ENCODE measurements at regions not wholly inside any gene's neighbourhood (a gene's known extent, or its start where the extent isn't known, plus 50 kb on each side); places are given as distances from the start of the nearest gene placed in this dataset.

DNA sequence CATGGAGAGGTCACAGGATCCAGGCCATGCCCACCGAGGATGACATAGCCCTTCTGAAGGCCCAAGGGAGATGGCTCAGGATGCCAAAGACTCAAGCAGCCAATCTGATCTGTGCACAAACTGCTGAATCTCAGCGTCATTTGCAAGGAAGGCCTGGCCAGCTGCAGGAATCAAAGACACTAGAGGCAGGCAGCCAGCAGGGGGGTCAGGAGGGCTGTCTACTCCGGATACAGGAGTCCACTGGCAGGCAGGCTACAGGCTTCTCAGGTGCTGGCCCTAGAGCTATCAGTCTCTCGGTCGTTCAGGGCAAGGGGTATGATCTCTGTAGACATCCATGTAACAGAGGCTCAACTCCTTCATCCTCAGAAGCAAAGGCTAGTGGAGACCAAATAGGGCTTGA lies 1735.3 kb downstream of the TP53TG3F start:
- H3K36me3 Mint-ChIP-seq (ENCODE audit: low read depth) = no peaks in the 10 kb centered on the region
- intact Hi-C loops (cut with micrococcal nuclease) = no loop called here
- no peak overlapping the region for H3K4me3 Mint-ChIP-seq
- ATAC-seq (no peak), DNase-seq (no peak)
- H3K4me1 Mint-ChIP-seq (ENCODE audit: low read depth) = no peaks in the 10 kb centered on the region
- peaks cover 6% of the 10 kb centered on the region for H3K9me3 Mint-ChIP-seq
- no peaks in the 10 kb centered on the region for H3K27me3 Mint-ChIP-seq
- ChIA-PET CTCF (no interaction called here), POLR2A (no interaction called here)
- TF ChIP-seq, protein P1, sequence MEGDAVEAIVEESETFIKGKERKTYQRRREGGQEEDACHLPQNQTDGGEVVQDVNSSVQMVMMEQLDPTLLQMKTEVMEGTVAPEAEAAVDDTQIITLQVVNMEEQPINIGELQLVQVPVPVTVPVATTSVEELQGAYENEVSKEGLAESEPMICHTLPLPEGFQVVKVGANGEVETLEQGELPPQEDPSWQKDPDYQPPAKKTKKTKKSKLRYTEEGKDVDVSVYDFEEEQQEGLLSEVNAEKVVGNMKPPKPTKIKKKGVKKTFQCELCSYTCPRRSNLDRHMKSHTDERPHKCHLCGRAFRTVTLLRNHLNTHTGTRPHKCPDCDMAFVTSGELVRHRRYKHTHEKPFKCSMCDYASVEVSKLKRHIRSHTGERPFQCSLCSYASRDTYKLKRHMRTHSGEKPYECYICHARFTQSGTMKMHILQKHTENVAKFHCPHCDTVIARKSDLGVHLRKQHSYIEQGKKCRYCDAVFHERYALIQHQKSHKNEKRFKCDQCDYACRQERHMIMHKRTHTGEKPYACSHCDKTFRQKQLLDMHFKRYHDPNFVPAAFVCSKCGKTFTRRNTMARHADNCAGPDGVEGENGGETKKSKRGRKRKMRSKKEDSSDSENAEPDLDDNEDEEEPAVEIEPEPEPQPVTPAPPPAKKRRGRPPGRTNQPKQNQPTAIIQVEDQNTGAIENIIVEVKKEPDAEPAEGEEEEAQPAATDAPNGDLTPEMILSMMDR (IDR thresholded peaks at IDR 0.05) = no peak
- no peak overlapping the region for H3K27ac Mint-ChIP-seq

GRCh38 chr16:35195173-35195863 lies 1735.9 kb downstream of the TP53TG3F start:
- CTCF ChIA-PET = no interaction called here
- no peaks in the 10 kb centered on the region for H3K36me3 Mint-ChIP-seq (ENCODE audit: low read depth)
- H3K4me3 Mint-ChIP-seq = no peak overlapping the region
- H3K27ac Mint-ChIP-seq = no peak overlapping the region
- no peaks in the 10 kb centered on the region for H3K4me1 Mint-ChIP-seq (ENCODE audit: low read depth)
- H3K9me3 Mint-ChIP-seq = peaks cover 7% of the 10 kb centered on the region
- DNase-seq (no peak), ATAC-seq (no peak)
- POLR2A ChIA-PET = no interaction called here
- TF ChIP-seq, protein P1 (IDR thresholded peaks at IDR 0.05) = no peak
- intact Hi-C loops (cut with micrococcal nuclease) = no loop called here
- H3K27me3 Mint-ChIP-seq = no peaks in the 10 kb centered on the region

DNA sequence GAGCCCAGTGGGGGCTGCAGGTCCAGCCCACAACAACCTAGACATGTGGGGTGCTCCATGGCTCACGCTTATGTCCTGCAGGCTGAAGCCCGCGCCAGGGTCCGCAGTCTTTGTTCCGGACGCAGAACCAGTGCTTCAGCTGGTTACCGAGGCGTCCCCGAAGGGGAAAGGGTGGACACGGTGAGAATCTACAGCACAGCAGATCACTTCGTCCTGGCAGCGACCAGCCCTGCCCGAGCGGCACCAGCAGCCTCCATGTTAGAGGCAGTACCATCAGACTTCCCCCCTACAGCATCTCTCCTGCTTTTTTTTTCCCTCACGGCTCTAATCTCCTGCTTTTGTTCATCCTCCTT lies 1736.4 kb downstream of the TP53TG3F start:
- no peak overlapping the region for H3K27ac Mint-ChIP-seq
- POLR2A ChIA-PET = no interaction called here
- no peaks in the 10 kb centered on the region for H3K27me3 Mint-ChIP-seq
- DNase-seq (no peak), ATAC-seq (no peak)
- CTCF ChIA-PET = no interaction called here
- intact Hi-C loops (cut with micrococcal nuclease) = no loop called here
- H3K9me3 Mint-ChIP-seq = peaks cover 7% of the 10 kb centered on the region
- no peaks in the 10 kb centered on the region for H3K4me1 Mint-ChIP-seq (ENCODE audit: low read depth)
- no peak overlapping the region for H3K4me3 Mint-ChIP-seq
- TF ChIP-seq, protein P1 (IDR thresholded peaks at IDR 0.05) = no peak
- H3K36me3 Mint-ChIP-seq (ENCODE audit: low read depth) = no peaks in the 10 kb centered on the region

- ATAC-seq (no peak), DNase-seq (no peak)
- H3K4me3 Mint-ChIP-seq = no peak overlapping the region
- H3K27ac Mint-ChIP-seq = no peak overlapping the region
- H3K4me1 Mint-ChIP-seq (ENCODE audit: low read depth) = no peaks in the 10 kb centered on the region
- H3K36me3 Mint-ChIP-seq (ENCODE audit: low read depth) = no peaks in the 10 kb centered on the region
- ChIA-PET CTCF (no interaction called here), POLR2A (no interaction called here)
- H3K27me3 Mint-ChIP-seq = no peaks in the 10 kb centered on the region
- intact Hi-C loops (cut with micrococcal nuclease) = no loop called here
- H3K9me3 Mint-ChIP-seq = peaks cover 7% of the 10 kb centered on the region
- TF ChIP-seq, protein P1 (IDR thresholded peaks at IDR 0.05) = no peak
These were observed 1736.9 kb downstream of the TP53TG3F start for GRCh38 chr16:35196313-35196712.

GRCh38 chr16:35197656-35198055 lies 1738.2 kb downstream of the TP53TG3F start:
- ChIA-PET CTCF (no interaction called here), POLR2A (no interaction called here)
- DNase-seq = no peak
- TF ChIP-seq, protein P1 (IDR thresholded peaks at IDR 0.05) = no peak
- no peak overlapping the region for H3K4me3 Mint-ChIP-seq
- H3K27me3 Mint-ChIP-seq = no peaks in the 10 kb centered on the region
- intact Hi-C loops (cut with micrococcal nuclease) = no loop called here
- ATAC-seq = no peak
- H3K27ac Mint-ChIP-seq = no peak overlapping the region
- H3K9me3 Mint-ChIP-seq = peaks cover 10% of the 10 kb centered on the region
- H3K4me1 Mint-ChIP-seq (ENCODE audit: low read depth) = no peaks in the 10 kb centered on the region
- H3K36me3 Mint-ChIP-seq (ENCODE audit: low read depth) = no peaks in the 10 kb centered on the region

Data from activated CD8-positive, alpha-beta T cell treated with anti-CD3 and anti-CD28 coated beads for 36 hours (primary cell).